H1 (cell line): ENCODE measurements at regions not wholly inside any gene's neighbourhood (a gene's known extent, or its start where the extent isn't known, plus 50 kb on each side); places are given as distances from the start of the nearest gene placed in this dataset.

Experiments used
- FOSL1 ChIP-seq: IDR thresholded peaks from 2 replicates; pipeline ENCODE4 v1.6.1; 2011; ENCODE audit warnings: mild to moderate bottlenecking, low read depth, low read length, moderate library complexity; ENCODE audit not compliant: insufficient read depth
- SIN3A ChIP-seq, 2 experiments: IDR thresholded peaks in 1 of 2; conservative IDR thresholded peaks in 1 of 2; 2 replicates each; pipeline ENCODE4 v1.6.1; 2011 to 2012; ENCODE audit warnings: low read length in 2 of 2, improper control_type of control experiment in 1 of 2, low read depth in 1 of 2, mild to moderate bottlenecking in 1 of 2

DNA sequence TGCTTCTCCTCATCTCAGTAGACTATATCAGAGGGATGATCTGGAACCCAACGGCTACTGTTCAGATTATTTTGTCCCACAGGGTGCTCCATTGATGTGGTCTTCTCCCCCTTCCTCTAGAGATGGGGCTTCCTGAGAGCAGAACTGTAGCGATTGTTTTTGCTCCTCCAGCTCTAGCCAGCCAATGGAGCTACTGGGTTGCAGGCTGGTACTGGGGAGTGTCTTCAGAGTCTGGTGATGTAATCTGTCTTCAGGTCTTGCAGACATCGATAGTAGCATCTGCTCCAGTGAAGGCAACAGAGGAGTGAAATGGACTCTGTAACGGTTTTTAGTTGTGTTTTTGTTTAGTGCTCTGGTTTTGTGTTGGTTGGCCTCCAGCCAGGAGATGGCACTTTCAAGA, 621.9 kb downstream of the RNF144A start (continued):
- TF ChIP-seq FOSL1 (no peak), SIN3A (conservative IDR thresholded peaks at IDR 0.05 in 1 of 2, IDR thresholded peaks at IDR 0.05 in 1 of 2; ENCODE audit: low read depth in 1 of 2, low read length in 2 of 2) (no peak)
